NB4 (cell line): ENCODE measurements at regions not wholly inside any gene's neighbourhood (a gene's known extent, or its start where the extent isn't known, plus 50 kb on each side); places are given as distances from the start of the nearest gene placed in this dataset.

Experiments
- CTCF ChIP-seq: IDR thresholded peaks from one replicate; pipeline ENCODE4 v1.5.1; 2012; ENCODE audit warnings: low read depth, low read length
- POLR2A ChIP-seq: IDR thresholded peaks from 2 replicates; pipeline ENCODE4 v1.6.1; 2011; ENCODE audit warnings: mild to moderate bottlenecking; ENCODE audit not compliant: insufficient read length; ENCODE audit errors: extremely low read depth

GRCh38 chr2:185618625-185619024, 120.0 kb upstream of the FSIP2 start:
- TF ChIP-seq CTCF: no peak
- TF ChIP-seq POLR2A: no peak
